ENCODE measurements at regions not wholly inside any gene's neighbourhood (a gene's known extent, or its start where the extent isn't known, plus 50 kb on each side); places are given as distances from the start of the nearest gene placed in this dataset.

DNA sequence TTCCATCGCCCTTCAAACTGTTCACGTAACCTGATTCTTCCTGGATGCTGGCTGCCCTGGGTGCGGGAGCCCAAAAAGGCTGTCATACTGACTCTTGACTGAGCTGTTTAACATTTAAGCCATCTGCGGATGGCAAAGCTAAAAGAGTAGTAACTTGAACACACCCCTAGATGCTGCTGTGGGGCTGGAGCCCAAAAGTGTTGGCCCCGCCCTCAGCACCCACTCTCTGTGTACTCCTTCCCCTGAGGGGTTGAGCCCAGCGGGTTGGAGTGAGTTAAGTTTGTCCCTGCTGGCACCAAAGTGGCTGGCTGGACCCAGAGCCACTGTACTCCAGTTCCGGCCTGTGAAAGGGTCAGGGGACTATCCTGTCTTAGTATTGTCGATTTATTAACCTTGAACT lies 640.6 kb downstream of the PTPRU start:
- TF ChIP-seq, protein P1, sequence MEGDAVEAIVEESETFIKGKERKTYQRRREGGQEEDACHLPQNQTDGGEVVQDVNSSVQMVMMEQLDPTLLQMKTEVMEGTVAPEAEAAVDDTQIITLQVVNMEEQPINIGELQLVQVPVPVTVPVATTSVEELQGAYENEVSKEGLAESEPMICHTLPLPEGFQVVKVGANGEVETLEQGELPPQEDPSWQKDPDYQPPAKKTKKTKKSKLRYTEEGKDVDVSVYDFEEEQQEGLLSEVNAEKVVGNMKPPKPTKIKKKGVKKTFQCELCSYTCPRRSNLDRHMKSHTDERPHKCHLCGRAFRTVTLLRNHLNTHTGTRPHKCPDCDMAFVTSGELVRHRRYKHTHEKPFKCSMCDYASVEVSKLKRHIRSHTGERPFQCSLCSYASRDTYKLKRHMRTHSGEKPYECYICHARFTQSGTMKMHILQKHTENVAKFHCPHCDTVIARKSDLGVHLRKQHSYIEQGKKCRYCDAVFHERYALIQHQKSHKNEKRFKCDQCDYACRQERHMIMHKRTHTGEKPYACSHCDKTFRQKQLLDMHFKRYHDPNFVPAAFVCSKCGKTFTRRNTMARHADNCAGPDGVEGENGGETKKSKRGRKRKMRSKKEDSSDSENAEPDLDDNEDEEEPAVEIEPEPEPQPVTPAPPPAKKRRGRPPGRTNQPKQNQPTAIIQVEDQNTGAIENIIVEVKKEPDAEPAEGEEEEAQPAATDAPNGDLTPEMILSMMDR (IDR thresholded peaks at IDR 0.05) = no peak
- TF ChIP-seq POLR2A (IDR thresholded peaks at IDR 0.05) = no peak

All from thyroid gland (tissue), 4 donors.